Tibial artery (tissue), 4 donors: ENCODE measurements at regions not wholly inside any gene's neighbourhood (a gene's known extent, or its start where the extent isn't known, plus 50 kb on each side); places are given as distances from the start of the nearest gene placed in this dataset.
"Not testable (repeated sequence)": the region's sequence is repeated elsewhere in the genome, so short reads cannot be mapped to it uniquely, and the experiment has no call there.

Source experiments
- DNase-seq, 2 donors: peaks; one replicate each; pipeline ENCODE4 v3.0.0-alpha.2; 2019
- H3K27ac ChIP-seq, 2 donors: fragments of 200-600 bp; sonication (generic) in 1 of 2; 1 replicate in 1 of 2; 2 replicates in 1 of 2; pipeline ENCODE4 v1.5.1; 2018 to 2019; ENCODE audit warnings: mild to moderate bottlenecking in 1 of 2
- H3K27me3 ChIP-seq, 2 donors: fragments of 200-600 bp; sonication (generic) in 1 of 2; one replicate each; pipeline versions ENCODE4 v1.5.1 to v1.6.0; 2016 to 2019
- H3K36me3 ChIP-seq, 3 donors: fragments of 200-600 bp; sonication (generic) in 2 of 3; one replicate each; pipeline ENCODE4 v1.5.1; 2016 to 2019; ENCODE audit warnings: mild to moderate bottlenecking in 2 of 3
- H3K4me1 ChIP-seq, 4 donors: fragments of 200-600 bp; sonication (generic) in 2 of 4; 1 replicate in 3 of 4; 2 replicates in 1 of 4; pipeline ENCODE4 v1.5.1; 2016 to 2019
- H3K4me3 ChIP-seq, 2 donors: fragments of 200-600 bp; sonication (generic) in 1 of 2; 1 replicate in 1 of 2; 2 replicates in 1 of 2; pipeline ENCODE4 v1.5.1; 2018 to 2019; ENCODE audit warnings: mild to moderate bottlenecking in 2 of 2
- H3K9me3 ChIP-seq, 3 donors: fragments of 200-600 bp; sonication (generic) in 1 of 3; one replicate each; pipeline ENCODE4 v1.5.1; 2016 to 2019
- CTCF ChIP-seq, 2 experiments: fragments of 200-600 bp in 1 of 2; fragments of 450-650 bp in 1 of 2; IDR thresholded peaks; one replicate each; pipeline ENCODE4 v1.5.1; 2017 to 2019; ENCODE audit warnings: antibody characterized with exemption in 2 of 2, mild to moderate bottlenecking in 1 of 2, moderate library complexity in 1 of 2
- intact Hi-C: fragments of 100-400 bp; cut with DNase I; formaldehyde crosslinking; loops from one replicate; pipeline ENCODE4 v1.15.0; 2023; ENCODE audit warnings: low total_unique reads

GRCh38 chr6:15907914-15908518 lies 220.9 kb upstream of the MYLIP start:
- intact Hi-C loops, result no loop called here
- Histone ChIP-seq H3K27me3 (no peaks in the 10 kb centered on the region), H3K4me3 (no peak overlapping the region), H3K27ac (no peak overlapping the region), H3K4me1 (no peaks in the 10 kb centered on the region), H3K36me3 (no peaks in the 10 kb centered on the region), H3K9me3 (no peaks in the 10 kb centered on the region)
- DNase-seq, result no peak
- no peak for TF ChIP-seq CTCF (IDR thresholded peaks at IDR 0.05)

GRCh38 chr6:15907220-15907913 lies 221.5 kb upstream of the MYLIP start:
- DNase-seq, H3K4me1 ChIP-seq, intact Hi-C loops, H3K27me3 ChIP-seq, H3K9me3 ChIP-seq, H3K4me3 ChIP-seq, H3K27ac ChIP-seq, H3K36me3 ChIP-seq: not testable (repeated sequence)

- H3K9me3 ChIP-seq, result no peaks in the 10 kb centered on the region
- H3K27me3 ChIP-seq, result no peaks in the 10 kb centered on the region
- no peak for TF ChIP-seq CTCF (IDR thresholded peaks at IDR 0.05)
- no peaks in the 10 kb centered on the region for H3K4me1 ChIP-seq
- H3K36me3 ChIP-seq, result no peaks in the 10 kb centered on the region
- no peak overlapping the region for H3K27ac ChIP-seq
- no peak for DNase-seq
- H3K4me3 ChIP-seq, result no peak overlapping the region
- intact Hi-C loops, result no loop called here
These were observed 222.4 kb upstream of the MYLIP start for GRCh38 chr6:15906420-15907016.

GRCh38 chr6:15905488-15906419 lies 223.1 kb upstream of the MYLIP start:
- Histone ChIP-seq H3K27me3 (no peaks in the 10 kb centered on the region), H3K27ac (no peak overlapping the region), H3K4me1 (no peaks in the 10 kb centered on the region), H3K4me3 (no peak overlapping the region), H3K9me3 (no peaks in the 10 kb centered on the region), H3K36me3 (no peaks in the 10 kb centered on the region)
- DNase-seq, result no peak
- no peak for TF ChIP-seq CTCF (IDR thresholded peaks at IDR 0.05)
- intact Hi-C loops, result no loop called here

- H3K27ac ChIP-seq, result no peak overlapping the region
- H3K4me1 ChIP-seq, result no peaks in the 10 kb centered on the region
- no peaks in the 10 kb centered on the region for H3K9me3 ChIP-seq
- no peak for DNase-seq
- H3K4me3 ChIP-seq, result no peak overlapping the region
- no peaks in the 10 kb centered on the region for H3K27me3 ChIP-seq
- TF ChIP-seq CTCF (IDR thresholded peaks at IDR 0.05), result no peak
- intact Hi-C loops, result no loop called here
- H3K36me3 ChIP-seq, result no peaks in the 10 kb centered on the region
These were observed 224.1 kb upstream of the MYLIP start for GRCh38 chr6:15904651-15905376.
